ENCODE measurements at regions not wholly inside any gene's neighbourhood (a gene's known extent, or its start where the extent isn't known, plus 50 kb on each side); places are given as distances from the start of the nearest gene placed in this dataset.

- no peaks in the 10 kb centered on the region for H3K9me3 ChIP-seq (ENCODE audit: control insufficient read depth, low read length)
- no peaks in the 10 kb centered on the region for H3K9me3 Mint-ChIP-seq
- no peaks in the 10 kb centered on the region for H3K36me3 ChIP-seq (ENCODE audit: control insufficient read depth, insufficient read depth, low read length)
- H3K27me3 Mint-ChIP-seq (ENCODE audit: insufficient read depth) = no peaks in the 10 kb centered on the region
- H3K4me1 ChIP-seq (ENCODE audit: control insufficient read depth, insufficient read depth, low read length) = no peaks in the 10 kb centered on the region
- WGBS, 2 experiments (ENCODE audit: insufficient coverage in 1 of 2, insufficient read length in 1 of 2) = 89 to 100% methylated on average over 1 to 7 of the region's 7 CpGs
- no peak overlapping the region for H3K9ac ChIP-seq (ENCODE audit: extremely low read depth, low read length, poor library complexity, severe bottlenecking)
- no peaks in the 10 kb centered on the region for H3K36me3 Mint-ChIP-seq (ENCODE audit: low read depth)
- H3K4me3 Mint-ChIP-seq = no peak overlapping the region
- no peak overlapping the region for H3K4me3 ChIP-seq (ENCODE audit: low read length)
- TF ChIP-seq CTCF (conservative IDR thresholded peaks at IDR 0.05) = no peak
- H3K27ac ChIP-seq (ENCODE audit: low read depth, low read length) = no peak overlapping the region
- H3K4me1 Mint-ChIP-seq = peaks cover 5% of the 10 kb centered on the region
- no peaks in the 10 kb centered on the region for H3K27me3 ChIP-seq (ENCODE audit: control insufficient read depth, insufficient read depth, low read length, poor library complexity, severe bottlenecking)
- H3K27ac Mint-ChIP-seq = no peak overlapping the region
- no peak for DNase-seq
Measured at GRCh38 chr1:87826681-87827251, 498.1 kb downstream of the LMO4 start.

DNA sequence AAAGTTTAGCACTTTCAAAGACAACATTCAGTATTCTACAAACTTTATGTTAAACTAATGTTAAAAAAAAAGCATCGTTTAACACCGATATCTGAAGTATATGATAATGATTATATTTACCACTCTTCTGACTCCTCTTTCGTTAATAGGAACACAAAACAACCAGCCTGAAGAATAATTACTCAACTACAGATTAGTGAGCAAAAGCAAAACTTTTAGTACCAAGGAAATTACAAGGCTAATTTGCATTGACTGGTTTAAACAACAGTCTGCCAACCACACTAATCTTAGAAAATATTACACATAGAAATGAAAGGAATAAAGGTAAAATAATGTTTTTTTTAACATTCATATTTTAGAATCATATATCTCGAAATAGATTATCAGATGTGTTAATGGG is 500.7 kb downstream of the LMO4 start:
- WGBS, 2 experiments (ENCODE audit: insufficient coverage in 1 of 2, insufficient read length in 1 of 2) = 86% methylated on average over 2 of the region's 4 CpGs; no CpG with 5 or more reads in 1 of the 2 experiments
- no peaks in the 10 kb centered on the region for H3K36me3 ChIP-seq (ENCODE audit: control insufficient read depth, insufficient read depth, low read length)
- H3K27me3 Mint-ChIP-seq (ENCODE audit: insufficient read depth) = no peaks in the 10 kb centered on the region
- no peaks in the 10 kb centered on the region for H3K9me3 Mint-ChIP-seq
- H3K4me3 Mint-ChIP-seq = no peak overlapping the region
- DNase-seq = no peak
- no peaks in the 10 kb centered on the region for H3K36me3 Mint-ChIP-seq (ENCODE audit: low read depth)
- H3K27ac Mint-ChIP-seq = no peak overlapping the region
- H3K4me3 ChIP-seq (ENCODE audit: low read length) = no peak overlapping the region
- no peaks in the 10 kb centered on the region for H3K4me1 ChIP-seq (ENCODE audit: control insufficient read depth, insufficient read depth, low read length)
- H3K27me3 ChIP-seq (ENCODE audit: control insufficient read depth, insufficient read depth, low read length, poor library complexity, severe bottlenecking) = no peaks in the 10 kb centered on the region
- no peaks in the 10 kb centered on the region for H3K9me3 ChIP-seq (ENCODE audit: control insufficient read depth, low read length)
- TF ChIP-seq CTCF (conservative IDR thresholded peaks at IDR 0.05) = no peak
- no peak overlapping the region for H3K27ac ChIP-seq (ENCODE audit: low read depth, low read length)
- H3K9ac ChIP-seq (ENCODE audit: extremely low read depth, low read length, poor library complexity, severe bottlenecking) = no peak overlapping the region
- H3K4me1 Mint-ChIP-seq = peaks cover 5% of the 10 kb centered on the region

GRCh38 chr1:87830432-87830978 is 501.8 kb downstream of the LMO4 start:
- Histone ChIP-seq H3K27ac (ENCODE audit: low read depth, low read length) (no peak overlapping the region), H3K9me3 (ENCODE audit: control insufficient read depth, low read length) (no peaks in the 10 kb centered on the region), H3K4me3 (ENCODE audit: low read length) (no peak overlapping the region), H3K27me3 (ENCODE audit: control insufficient read depth, insufficient read depth, low read length, poor library complexity, severe bottlenecking) (no peaks in the 10 kb centered on the region), H3K4me1 (ENCODE audit: control insufficient read depth, insufficient read depth, low read length) (no peaks in the 10 kb centered on the region), H3K9ac (ENCODE audit: extremely low read depth, low read length, poor library complexity, severe bottlenecking) (no peak overlapping the region), H3K36me3 (ENCODE audit: control insufficient read depth, insufficient read depth, low read length) (no peaks in the 10 kb centered on the region)
- 88% methylated on average over 1 of the region's 1 CpG; no CpG with 5 or more reads in 1 of the 2 experiments for WGBS, 2 experiments (ENCODE audit: insufficient coverage in 1 of 2, insufficient read length in 1 of 2)
- H3K27ac Mint-ChIP-seq = no peak overlapping the region
- no peak overlapping the region for H3K4me3 Mint-ChIP-seq
- H3K27me3 Mint-ChIP-seq (ENCODE audit: insufficient read depth) = no peaks in the 10 kb centered on the region
- peaks cover 5% of the 10 kb centered on the region for H3K4me1 Mint-ChIP-seq
- H3K36me3 Mint-ChIP-seq (ENCODE audit: low read depth) = no peaks in the 10 kb centered on the region
- no peak for TF ChIP-seq CTCF (conservative IDR thresholded peaks at IDR 0.05)
- no peak for DNase-seq
- H3K9me3 Mint-ChIP-seq = no peaks in the 10 kb centered on the region
